ENCODE measurements at regions not wholly inside any gene's neighbourhood (a gene's known extent, or its start where the extent isn't known, plus 50 kb on each side); places are given as distances from the start of the nearest gene placed in this dataset.
A peak's percentile ranks its signal among the peaks of the same experiment; 100 is the strongest.

DNA sequence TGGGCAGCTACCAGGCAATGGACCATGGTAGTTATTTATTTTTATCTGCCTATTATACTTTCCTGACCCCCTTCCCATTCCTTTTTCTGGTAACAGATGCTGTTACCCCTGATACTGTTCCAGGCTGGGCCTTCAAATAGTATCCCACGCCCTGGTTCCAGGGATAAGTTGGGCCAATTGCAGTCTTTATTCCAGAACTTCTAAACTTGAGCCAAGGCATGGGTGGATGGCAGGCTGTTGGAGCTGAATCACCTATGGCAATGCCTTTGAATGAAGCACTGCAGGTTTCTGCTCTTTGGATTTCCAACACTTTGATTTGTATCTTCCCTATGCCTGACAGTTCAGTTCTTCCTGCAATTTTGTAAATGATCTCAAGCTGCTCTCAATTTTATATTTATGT is 99.2 kb upstream of the LHCGR start:
- H3K27me3 ChIP-seq (replicated peaks; ENCODE audit: insufficient read depth) = no peaks in the 10 kb centered on the region
- H3K4me2 ChIP-seq (ENCODE audit: unreplicated experiment) = no peak overlapping the region
- no peaks in the 10 kb centered on the region for H4K20me1 ChIP-seq (ENCODE audit: insufficient read depth)
- H2AFZ ChIP-seq = no peak overlapping the region
- no peak overlapping the region for H3K27ac ChIP-seq
- no peaks in the 10 kb centered on the region for H3K9me2 ChIP-seq (ENCODE audit: insufficient read depth)
- no peaks in the 10 kb centered on the region for H3K9me3 ChIP-seq (ENCODE audit: low read depth)
- H3K4me1 ChIP-seq (ENCODE audit: insufficient read depth) = peaks cover 5% of the 10 kb centered on the region
- H3K36me3 ChIP-seq (ENCODE audit: low read depth) = no peaks in the 10 kb centered on the region
- peaks cover 12% of the 10 kb centered on the region for H3F3A ChIP-seq (ENCODE audit: insufficient read depth)
- DNase-seq = no peak
- H3K79me2 ChIP-seq (ENCODE audit: insufficient read depth) = no peaks in the 10 kb centered on the region
- whole genome bisulfite sequencing, 2 experiments (ENCODE audit: low coverage in 1 of 2, low lambda C conversion rate in 2 of 2, missing lambda C conversion rate in 2 of 2) = 27 to 33% methylated on average over 1 of the region's 1 CpG
- in situ Hi-C loops (cut with MboI) = no loop called here
- TF ChIP-seq EZH2phosphoT487 (IDR thresholded peaks at IDR 0.05; ENCODE audit: insufficient read depth, low read depth) = no peak
- TF ChIP-seq EZH2 (IDR thresholded peaks at IDR 0.05; ENCODE audit: insufficient read depth, poor library complexity, severe bottlenecking) = no peak
- no peak overlapping the region for H3K9ac ChIP-seq
- no peak overlapping the region for H3K4me3 ChIP-seq

- 29 to 42% methylated on average over 1 of the region's 1 CpG for WGBS, 2 experiments (ENCODE audit: low coverage in 1 of 2, low lambda C conversion rate in 2 of 2, missing lambda C conversion rate in 2 of 2)
- TF ChIP-seq EZH2 (IDR thresholded peaks at IDR 0.05; ENCODE audit: insufficient read depth, poor library complexity, severe bottlenecking) = no peak
- no peak for TF ChIP-seq EZH2phosphoT487 (IDR thresholded peaks at IDR 0.05; ENCODE audit: insufficient read depth, low read depth)
- Histone ChIP-seq H3K4me3 (no peak overlapping the region), H3K4me1 (ENCODE audit: insufficient read depth) (peaks cover 8% of the 10 kb centered on the region), H3K4me2 (ENCODE audit: unreplicated experiment) (no peak overlapping the region), H3K36me3 (ENCODE audit: low read depth) (no peaks in the 10 kb centered on the region), H3K9ac (no peak overlapping the region), H3K9me2 (ENCODE audit: insufficient read depth) (no peaks in the 10 kb centered on the region), H3K27ac (no peak overlapping the region), H3K79me2 (ENCODE audit: insufficient read depth) (no peaks in the 10 kb centered on the region), H3F3A (ENCODE audit: insufficient read depth) (peaks cover 12% of the 10 kb centered on the region), H2AFZ (no peak overlapping the region), H4K20me1 (ENCODE audit: insufficient read depth) (no peaks in the 10 kb centered on the region), H3K9me3 (ENCODE audit: low read depth) (no peaks in the 10 kb centered on the region), H3K27me3 (replicated peaks; ENCODE audit: insufficient read depth) (no peaks in the 10 kb centered on the region)
- in situ Hi-C loops (cut with MboI) = no loop called here
- DNase-seq = peak; percentile 16
Measured at GRCh38 chr2:48852938-48853337, 97.4 kb upstream of the LHCGR start.

DNA sequence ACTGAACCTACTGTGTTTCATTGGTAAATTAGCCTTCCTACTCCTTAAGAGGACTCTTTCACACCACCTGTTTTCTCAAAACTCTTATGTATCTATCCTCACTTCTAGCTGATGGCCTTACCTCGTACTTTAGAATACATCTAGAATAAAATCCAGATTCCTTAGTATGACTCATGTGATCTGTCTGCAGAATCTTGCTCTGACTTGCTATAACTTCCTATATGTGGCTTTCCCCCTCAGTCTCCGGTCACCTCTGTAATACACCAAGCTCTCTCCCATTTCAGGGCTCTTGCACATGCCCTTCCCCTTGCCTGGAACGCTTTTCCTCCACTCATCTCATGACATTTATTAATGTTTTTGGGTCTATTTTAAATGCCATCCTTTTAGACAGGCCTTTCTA is 95.6 kb upstream of the LHCGR start:
- in situ Hi-C loops (cut with MboI) = no loop called here
- Histone ChIP-seq H3K9me2 (ENCODE audit: insufficient read depth) (no peaks in the 10 kb centered on the region), H3K9ac (no peak overlapping the region), H3K9me3 (ENCODE audit: low read depth) (no peaks in the 10 kb centered on the region), H3K4me1 (ENCODE audit: insufficient read depth) (peaks cover 8% of the 10 kb centered on the region), H3K4me2 (ENCODE audit: unreplicated experiment) (no peak overlapping the region), H3K4me3 (no peak overlapping the region), H4K20me1 (ENCODE audit: insufficient read depth) (no peaks in the 10 kb centered on the region), H3F3A (ENCODE audit: insufficient read depth) (peaks cover 12% of the 10 kb centered on the region), H3K36me3 (ENCODE audit: low read depth) (no peaks in the 10 kb centered on the region), H3K79me2 (ENCODE audit: insufficient read depth) (no peaks in the 10 kb centered on the region), H3K27ac (no peak overlapping the region), H2AFZ (no peak overlapping the region), H3K27me3 (replicated peaks; ENCODE audit: insufficient read depth) (no peaks in the 10 kb centered on the region)
- peak; percentile 10 for DNase-seq
- WGBS, 2 experiments (ENCODE audit: low coverage in 1 of 2, low lambda C conversion rate in 2 of 2, missing lambda C conversion rate in 2 of 2) = 65 to 68% methylated on average over 3 of the region's 3 CpGs
- TF ChIP-seq EZH2phosphoT487 (IDR thresholded peaks at IDR 0.05; ENCODE audit: insufficient read depth, low read depth) = no peak
- TF ChIP-seq EZH2 (IDR thresholded peaks at IDR 0.05; ENCODE audit: insufficient read depth, poor library complexity, severe bottlenecking) = no peak

- Histone ChIP-seq H3K9me3 (ENCODE audit: low read depth) (no peaks in the 10 kb centered on the region), H3K9ac (no peak overlapping the region), H3K27ac (no peak overlapping the region), H3K4me3 (no peak overlapping the region), H3K9me2 (ENCODE audit: insufficient read depth) (no peaks in the 10 kb centered on the region), H3K4me1 (ENCODE audit: insufficient read depth) (peaks cover 8% of the 10 kb centered on the region), H3K79me2 (ENCODE audit: insufficient read depth) (no peaks in the 10 kb centered on the region), H3K36me3 (ENCODE audit: low read depth) (no peaks in the 10 kb centered on the region), H2AFZ (no peak overlapping the region), H3K27me3 (replicated peaks; ENCODE audit: insufficient read depth) (no peaks in the 10 kb centered on the region), H4K20me1 (ENCODE audit: insufficient read depth) (no peaks in the 10 kb centered on the region), H3F3A (ENCODE audit: insufficient read depth) (peaks cover 12% of the 10 kb centered on the region), H3K4me2 (ENCODE audit: unreplicated experiment) (peak overlapping the region; percentile 9)
- no peak for TF ChIP-seq EZH2phosphoT487 (IDR thresholded peaks at IDR 0.05; ENCODE audit: insufficient read depth, low read depth)
- in situ Hi-C loops (cut with MboI) = no loop called here
- peak; percentile 82 for DNase-seq
- 34 to 35% methylated on average over 5 of the region's 5 CpGs for WGBS, 2 experiments (ENCODE audit: low coverage in 1 of 2, low lambda C conversion rate in 2 of 2, missing lambda C conversion rate in 2 of 2)
Measured at GRCh38 chr2:48849770-48850169, 94.2 kb upstream of the LHCGR start.

DNA sequence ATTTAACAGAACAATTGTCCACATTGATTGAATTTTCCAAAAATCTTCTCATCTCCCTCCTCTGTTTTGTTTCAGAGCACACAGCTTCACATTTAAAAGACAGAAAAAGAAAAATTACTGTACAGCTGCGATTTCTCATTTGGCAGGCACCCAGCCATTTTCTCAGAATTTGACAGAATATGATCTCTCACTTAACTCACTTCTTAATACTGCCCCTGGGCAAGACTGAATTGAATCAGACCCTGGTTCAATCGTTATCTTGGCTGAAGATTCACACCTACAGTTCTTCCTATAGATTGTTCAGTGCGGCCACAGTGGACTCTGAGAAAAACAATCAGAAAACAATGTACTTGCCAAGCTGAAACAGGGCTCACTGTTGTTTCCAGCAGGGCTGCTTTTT is 90.2 kb upstream of the LHCGR start:
- Histone ChIP-seq H3K27ac (no peak overlapping the region), H3K79me2 (ENCODE audit: insufficient read depth) (no peaks in the 10 kb centered on the region), H3K4me2 (ENCODE audit: unreplicated experiment) (no peak overlapping the region), H3K9me3 (ENCODE audit: low read depth) (no peaks in the 10 kb centered on the region), H3K9ac (no peak overlapping the region), H3K9me2 (ENCODE audit: insufficient read depth) (no peaks in the 10 kb centered on the region), H3F3A (ENCODE audit: insufficient read depth) (no peaks in the 10 kb centered on the region), H3K4me3 (no peak overlapping the region), H3K36me3 (ENCODE audit: low read depth) (no peaks in the 10 kb centered on the region), H2AFZ (no peak overlapping the region), H3K4me1 (ENCODE audit: insufficient read depth) (peaks cover 3% of the 10 kb centered on the region), H4K20me1 (ENCODE audit: insufficient read depth) (no peaks in the 10 kb centered on the region), H3K27me3 (replicated peaks; ENCODE audit: insufficient read depth) (no peaks in the 10 kb centered on the region)
- 36% methylated on average over 3 of the region's 3 CpGs for WGBS, 2 experiments (ENCODE audit: low coverage in 1 of 2, low lambda C conversion rate in 2 of 2, missing lambda C conversion rate in 2 of 2)
- no peak for TF ChIP-seq EZH2 (IDR thresholded peaks at IDR 0.05; ENCODE audit: insufficient read depth, poor library complexity, severe bottlenecking)
- TF ChIP-seq EZH2phosphoT487 (IDR thresholded peaks at IDR 0.05; ENCODE audit: insufficient read depth, low read depth) = no peak
- in situ Hi-C loops (cut with MboI) = no loop called here
- DNase-seq = no peak
